PC-3 (cell line): ENCODE measurements at regions not wholly inside any gene's neighbourhood (a gene's known extent, or its start where the extent isn't known, plus 50 kb on each side); places are given as distances from the start of the nearest gene placed in this dataset.

ENCODE experiments used
- EZH2 ChIP-seq: fragments of 300-600 bp; sonication (generic); IDR thresholded peaks from one replicate; pipeline ENCODE4 v1.6.1; 2017; ENCODE audit warnings: antibody characterized with exemption, mild to moderate bottlenecking, low read length; ENCODE audit not compliant: unreplicated experiment
- EZH2phosphoT487 ChIP-seq: fragments of 300-600 bp; sonication (generic); IDR thresholded peaks from 2 replicates; pipeline ENCODE4 v1.6.1; 2018; ENCODE audit warnings: mild to moderate bottlenecking, antibody characterized with exemption, low read length, borderline replicate concordance
- TF ChIP-seq, protein P1 (sequence below): fragments of 300-600 bp; sonication (generic); conservative IDR thresholded peaks from 2 replicates; pipeline ENCODE4 v1.5.1; 2017; ENCODE audit warnings: antibody characterized with exemption, low read depth, mild to moderate bottlenecking, low read length

DNA sequence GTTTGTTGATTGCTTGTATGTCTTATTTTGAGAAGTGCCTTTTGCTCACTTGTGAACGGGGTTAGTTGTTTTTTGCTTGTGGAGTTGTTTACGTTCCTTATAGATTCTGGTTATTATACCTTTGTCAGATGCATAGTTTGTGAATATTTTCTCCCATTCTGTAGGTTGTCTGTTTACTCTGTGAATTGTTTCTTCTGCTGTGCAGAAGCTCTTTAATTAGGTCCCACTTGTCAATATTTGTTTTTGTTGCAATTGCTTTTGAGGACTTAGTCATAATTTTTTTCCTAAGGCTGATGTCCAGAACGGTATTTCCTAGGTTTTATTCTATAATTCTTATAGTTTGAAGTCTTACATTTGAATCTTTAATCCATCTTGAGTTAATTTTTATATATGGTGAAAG is 285.3 kb upstream of the GADL1 start:
- TF ChIP-seq, protein P1, sequence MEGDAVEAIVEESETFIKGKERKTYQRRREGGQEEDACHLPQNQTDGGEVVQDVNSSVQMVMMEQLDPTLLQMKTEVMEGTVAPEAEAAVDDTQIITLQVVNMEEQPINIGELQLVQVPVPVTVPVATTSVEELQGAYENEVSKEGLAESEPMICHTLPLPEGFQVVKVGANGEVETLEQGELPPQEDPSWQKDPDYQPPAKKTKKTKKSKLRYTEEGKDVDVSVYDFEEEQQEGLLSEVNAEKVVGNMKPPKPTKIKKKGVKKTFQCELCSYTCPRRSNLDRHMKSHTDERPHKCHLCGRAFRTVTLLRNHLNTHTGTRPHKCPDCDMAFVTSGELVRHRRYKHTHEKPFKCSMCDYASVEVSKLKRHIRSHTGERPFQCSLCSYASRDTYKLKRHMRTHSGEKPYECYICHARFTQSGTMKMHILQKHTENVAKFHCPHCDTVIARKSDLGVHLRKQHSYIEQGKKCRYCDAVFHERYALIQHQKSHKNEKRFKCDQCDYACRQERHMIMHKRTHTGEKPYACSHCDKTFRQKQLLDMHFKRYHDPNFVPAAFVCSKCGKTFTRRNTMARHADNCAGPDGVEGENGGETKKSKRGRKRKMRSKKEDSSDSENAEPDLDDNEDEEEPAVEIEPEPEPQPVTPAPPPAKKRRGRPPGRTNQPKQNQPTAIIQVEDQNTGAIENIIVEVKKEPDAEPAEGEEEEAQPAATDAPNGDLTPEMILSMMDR = no peak
- TF ChIP-seq EZH2 (no peak), EZH2phosphoT487 (no peak)
